GM11168 (cell line): ENCODE measurements at regions not wholly inside any gene's neighbourhood (a gene's known extent, or its start where the extent isn't known, plus 50 kb on each side); places are given as distances from the start of the nearest gene placed in this dataset.
"Not testable (repeated sequence)": the region's sequence is repeated elsewhere in the genome, so short reads cannot be mapped to it uniquely, and the experiment has no call there.

Experiments used
- in situ Hi-C: fragments of 300-500 bp; cut with MboI; formaldehyde crosslinking; loops from one replicate; pipeline ENCODE4 v1.12.0; 2022; ENCODE audit warnings: low sequenced_read_pairs; ENCODE audit not compliant: unreplicated experiment

GRCh38 chr17:77331301-77331864 lies 190.6 kb downstream of the SEC14L1 start:
- in situ Hi-C loops: loop anchor here (5.0 kb wide), 1 partner anchor 61 kb away; no protein-coding TSS in a partner anchor

- in situ Hi-C loops: loop anchor here (5.0 kb wide), 1 partner anchor 60 kb away; no protein-coding TSS in a partner anchor
Observed at GRCh38 chr17:77332034-77332971, 191.5 kb downstream of the SEC14L1 start.

GRCh38 chr17:77332981-77333685 lies 192.4 kb downstream of the SEC14L1 start:
- in situ Hi-C loops: loop anchor here (5.0 kb wide), 1 partner anchor 59 kb away; no protein-coding TSS in a partner anchor

GRCh38 chr17:77337150-77337549 lies 196.4 kb downstream of the SEC14L1 start:
- in situ Hi-C loops: no loop called here

GRCh38 chr17:77341069-77341541 lies 200.3 kb downstream of the SEC14L1 start:
- in situ Hi-C loops: no loop called here

GRCh38 chr17:77342656-77342990 lies 201.9 kb downstream of the SEC14L1 start:
- in situ Hi-C loops: not testable (repeated sequence)

GRCh38 chr17:77343031-77343800 lies 202.4 kb downstream of the SEC14L1 start:
- in situ Hi-C loops: no loop called here

- in situ Hi-C loops: no loop called here
Observed at GRCh38 chr17:77344038-77344437, 203.3 kb downstream of the SEC14L1 start.

GRCh38 chr17:77345260-77345910 lies 204.6 kb downstream of the SEC14L1 start:
- in situ Hi-C loops: no loop called here

- in situ Hi-C loops: no loop called here
Observed at GRCh38 chr17:77346765-77347164, 206.0 kb downstream of the SEC14L1 start.

- in situ Hi-C loops: no loop called here
Observed at GRCh38 chr17:77347544-77347943, 206.8 kb downstream of the SEC14L1 start.

GRCh38 chr17:77349976-77350830 lies 209.4 kb downstream of the SEC14L1 start:
- in situ Hi-C loops: no loop called here

- in situ Hi-C loops: no loop called here
Observed at GRCh38 chr17:77352441-77352840, 211.7 kb downstream of the SEC14L1 start.

- in situ Hi-C loops: no loop called here
Observed at GRCh38 chr17:77352996-77353395, 212.2 kb downstream of the SEC14L1 start.

GRCh38 chr17:77353684-77354419 lies 213.1 kb downstream of the SEC14L1 start:
- in situ Hi-C loops: no loop called here

GRCh38 chr17:77354420-77354669 lies 213.6 kb downstream of the SEC14L1 start:
- in situ Hi-C loops: no loop called here

GRCh38 chr17:77354670-77355455 lies 214.1 kb downstream of the SEC14L1 start:
- in situ Hi-C loops: no loop called here
